GM12875 (cell line): ENCODE measurements at regions not wholly inside any gene's neighbourhood (a gene's known extent, or its start where the extent isn't known, plus 50 kb on each side); places are given as distances from the start of the nearest gene placed in this dataset.
"Not testable (repeated sequence)": the region's sequence is repeated elsewhere in the genome, so short reads cannot be mapped to it uniquely, and the experiment has no call there.

Experiments used
- H3K4me3 ChIP-seq: one replicate; pipeline ENCODE4 v1.5.1; 2011; ENCODE audit warnings: low read depth, low read length, control low read depth
- CTCF ChIP-seq: IDR thresholded peaks from 2 replicates; pipeline ENCODE4 v1.5.1; 2011; ENCODE audit warnings: low read depth, mild to moderate bottlenecking, control low read depth, inconsistent platforms, low read length, moderate library complexity, borderline replicate concordance; ENCODE audit not compliant: insufficient read depth

DNA sequence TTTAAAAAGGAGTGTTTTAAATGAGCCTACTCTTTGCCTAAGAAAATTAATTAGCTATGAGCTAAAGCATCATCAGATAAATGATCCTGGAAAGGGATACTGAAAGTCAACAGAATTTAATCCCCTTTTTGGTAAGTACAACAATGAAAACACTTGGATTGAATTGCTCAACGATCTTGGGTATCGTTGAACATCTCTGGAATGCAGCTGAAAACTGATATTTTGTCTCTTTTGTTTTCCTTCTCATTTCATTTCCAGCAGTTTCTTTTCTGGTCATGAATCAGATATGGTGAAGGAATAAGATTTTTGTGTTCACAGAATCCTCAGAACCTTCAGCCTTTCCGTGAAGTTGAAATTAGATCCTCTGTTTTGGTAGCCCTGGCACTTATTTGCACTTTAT lies 771.2 kb downstream of the FSCB start:
- no peak for TF ChIP-seq CTCF
- no peak overlapping the region for H3K4me3 ChIP-seq

DNA sequence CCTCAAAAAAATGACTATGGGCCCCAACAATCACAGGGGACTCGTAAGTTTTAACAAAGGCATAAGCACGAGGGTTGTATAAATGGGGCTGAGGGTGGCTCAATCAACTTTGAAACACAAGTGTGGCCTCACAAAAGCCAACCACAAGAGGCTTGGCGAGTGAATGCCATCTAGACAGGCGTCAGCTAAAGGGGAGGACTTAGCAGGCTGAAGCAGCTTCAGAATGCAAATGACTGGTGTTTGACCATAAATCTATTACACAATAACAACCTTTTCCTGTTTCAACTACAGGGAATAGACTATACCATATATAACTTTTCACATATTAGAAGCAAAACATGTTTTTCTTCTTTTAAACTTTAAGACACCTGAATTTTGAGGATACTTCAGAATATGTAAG lies 777.9 kb downstream of the FSCB start:
- TF ChIP-seq CTCF = no peak
- no peak overlapping the region for H3K4me3 ChIP-seq

DNA sequence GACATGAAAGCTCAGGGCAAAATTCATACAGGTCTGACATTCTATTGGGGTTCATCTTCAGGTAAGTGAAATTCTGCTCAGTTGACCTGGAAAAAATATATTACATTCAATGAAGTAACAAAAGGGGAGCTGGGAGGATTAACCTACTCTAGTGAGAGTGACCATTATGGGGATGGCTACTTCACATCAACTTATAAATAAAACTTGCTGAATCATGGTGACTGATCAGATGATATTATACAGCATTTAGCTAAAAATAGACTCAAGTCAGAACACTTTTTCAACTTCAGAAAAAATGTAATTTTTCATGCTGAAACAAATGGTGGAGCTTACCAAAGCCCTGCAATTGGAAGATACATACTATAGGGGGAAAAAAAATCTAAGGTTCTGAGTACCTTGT lies 800.2 kb downstream of the FSCB start:
- H3K4me3 ChIP-seq = no peak overlapping the region
- TF ChIP-seq CTCF = no peak

DNA sequence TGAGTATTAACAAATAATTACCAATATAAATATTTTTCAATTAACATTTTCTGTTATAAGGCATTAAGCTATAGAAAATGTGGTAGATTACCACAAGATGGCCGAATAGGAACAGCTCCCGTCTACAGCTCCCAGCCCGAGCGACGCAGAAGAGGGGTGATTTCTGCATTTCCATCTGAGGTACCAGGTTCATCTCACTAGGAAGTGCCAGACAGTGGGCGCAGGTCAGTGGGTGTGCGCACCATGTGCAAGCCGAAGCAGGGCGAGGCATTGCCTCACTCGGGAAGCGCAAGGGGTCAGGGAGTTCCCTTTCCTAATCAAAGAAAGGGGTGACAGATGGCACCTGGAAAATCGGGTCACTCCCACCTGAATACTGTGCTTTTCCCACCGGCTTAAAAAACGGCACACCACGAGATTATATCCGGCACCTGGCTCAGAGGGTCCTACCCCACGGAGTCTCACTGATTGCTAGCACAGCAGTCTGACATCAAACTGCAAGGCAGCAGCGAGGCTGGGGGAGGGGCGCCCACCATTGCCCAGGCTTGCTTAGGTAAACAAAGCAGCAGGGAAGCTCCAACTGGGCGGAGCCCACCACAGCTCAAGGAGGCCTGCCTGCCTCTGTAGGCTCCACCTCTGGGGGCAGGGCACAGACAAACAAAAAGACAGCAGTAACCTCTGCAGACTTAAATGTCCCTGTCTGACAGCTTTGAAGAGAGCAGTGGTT lies 808.4 kb downstream of the FSCB start:
- not testable (repeated sequence) for H3K4me3 ChIP-seq

DNA sequence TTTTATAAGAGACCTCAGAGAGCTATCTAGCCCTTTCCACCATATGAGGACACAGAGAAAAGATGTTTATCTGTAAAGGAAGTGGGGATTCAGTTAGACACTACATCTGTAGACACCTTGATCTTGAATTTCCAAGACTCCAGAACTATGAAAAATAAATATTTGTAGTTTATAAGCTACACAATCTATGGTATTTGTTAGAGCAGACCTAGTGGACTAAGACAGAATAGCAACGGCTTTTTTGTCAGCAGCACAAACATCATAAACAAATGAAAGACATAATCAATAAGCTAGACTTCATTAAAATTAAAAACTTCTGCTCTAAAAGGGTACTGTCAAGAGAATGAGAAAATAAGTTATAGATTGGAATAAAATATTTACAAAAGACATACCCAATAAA lies 810.1 kb downstream of the FSCB start:
- TF ChIP-seq CTCF = no peak
- H3K4me3 ChIP-seq = no peak overlapping the region

DNA sequence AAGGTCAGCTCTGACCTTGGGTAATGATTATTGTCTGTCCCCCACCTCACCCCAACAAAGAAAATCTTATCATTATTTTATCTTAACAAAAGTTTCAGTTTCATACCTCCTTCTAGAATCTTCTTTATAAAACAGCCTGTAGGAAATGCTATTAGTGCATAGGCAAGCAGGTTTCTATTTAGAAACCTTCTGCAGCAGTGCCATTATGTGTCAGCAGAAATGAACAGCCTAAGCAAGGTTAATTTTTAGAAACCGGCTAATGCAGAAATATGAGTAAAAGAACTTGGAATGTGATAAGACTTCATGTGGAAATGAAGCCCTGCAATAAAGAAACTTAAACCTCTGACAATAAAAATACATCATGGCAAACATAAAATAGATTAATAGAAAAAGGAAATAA lies 814.4 kb downstream of the FSCB start:
- no peak for TF ChIP-seq CTCF

DNA sequence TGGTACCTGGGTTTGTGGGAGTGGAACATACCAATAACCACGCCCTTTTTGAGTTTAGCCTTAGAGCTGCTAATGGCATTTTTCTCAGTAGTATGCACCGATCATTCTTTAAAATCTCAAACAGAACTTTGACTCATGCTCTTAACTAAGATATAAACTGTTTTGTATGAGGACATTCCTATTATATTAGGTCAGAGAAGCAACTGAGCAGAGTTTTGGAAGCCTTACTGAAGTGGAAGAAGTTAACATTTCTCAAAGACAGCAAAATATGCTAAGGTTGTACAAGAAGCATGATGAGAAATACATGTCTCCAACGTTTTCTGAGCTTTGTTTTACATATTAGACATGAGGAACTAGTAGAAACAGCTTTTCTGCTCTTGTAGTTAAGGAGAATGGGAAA lies 819.2 kb downstream of the FSCB start:
- TF ChIP-seq CTCF = no peak
- H3K4me3 ChIP-seq = no peak overlapping the region

More for the DNA sequence above, 814.4 kb downstream of the FSCB start:
- no peak overlapping the region for H3K4me3 ChIP-seq
